ENCODE measurements at regions not wholly inside any gene's neighbourhood (a gene's known extent, or its start where the extent isn't known, plus 50 kb on each side); places are given as distances from the start of the nearest gene placed in this dataset.

GRCh38 chr15:93209690-93210445, 120.9 kb upstream of the RGMA start:
- no peak for TF ChIP-seq GATA2 (IDR thresholded peaks at IDR 0.05; ENCODE audit: low read depth, low read length)
- TF ChIP-seq GATA3 (IDR thresholded peaks at IDR 0.05; ENCODE audit: low read depth, low read length) = no peak

All from SH-SY5Y (cell line).